Stromal cell of bone marrow (primary cell): ENCODE measurements at regions not wholly inside any gene's neighbourhood (a gene's known extent, or its start where the extent isn't known, plus 50 kb on each side); places are given as distances from the start of the nearest gene placed in this dataset.
"Not testable (repeated sequence)": the region's sequence is repeated elsewhere in the genome, so short reads cannot be mapped to it uniquely, and the experiment has no call there.

Experiments used
- DNase-seq: peaks from one replicate; pipeline ENCODE4 v3.0.0-alpha.2; 2012; ENCODE audit warnings: low read depth

- DNase-seq, result no peak
These were observed 365.5 kb downstream of the CXXC4 start for GRCh38 chr4:104129243-104129642.

GRCh38 chr4:104128850-104129213, 365.9 kb downstream of the CXXC4 start:
- no peak for DNase-seq

GRCh38 chr4:104128031-104128849, 366.5 kb downstream of the CXXC4 start:
- DNase-seq, result no peak

GRCh38 chr4:104123021-104123420, 371.7 kb downstream of the CXXC4 start:
- DNase-seq, result no peak

GRCh38 chr4:104117776-104118175, 376.9 kb downstream of the CXXC4 start:
- no peak for DNase-seq

GRCh38 chr4:104113850-104114249, 380.8 kb downstream of the CXXC4 start:
- no peak for DNase-seq

GRCh38 chr4:104099141-104099540, 379.4 kb upstream of the TACR3 start:
- no peak for DNase-seq

- DNase-seq, result no peak
These were observed 373.5 kb upstream of the TACR3 start for GRCh38 chr4:104093247-104093646.

- no peak for DNase-seq
These were observed 353.4 kb upstream of the TACR3 start for GRCh38 chr4:104073229-104073628.

GRCh38 chr4:104066533-104066932, 346.7 kb upstream of the TACR3 start:
- DNase-seq, result no peak

- no peak for DNase-seq
These were observed 345.1 kb upstream of the TACR3 start for GRCh38 chr4:104064646-104065577.

GRCh38 chr4:104063341-104063740, 343.6 kb upstream of the TACR3 start:
- no peak for DNase-seq

GRCh38 chr4:104044369-104044768, 324.6 kb upstream of the TACR3 start:
- DNase-seq, result no peak

GRCh38 chr4:104032896-104033295, 313.1 kb upstream of the TACR3 start:
- DNase-seq, result no peak

GRCh38 chr4:104025251-104025650, 305.5 kb upstream of the TACR3 start:
- no peak for DNase-seq

- DNase-seq, result no peak
These were observed 303.0 kb upstream of the TACR3 start for GRCh38 chr4:104022831-104023230.

GRCh38 chr4:104022226-104022625, 302.4 kb upstream of the TACR3 start:
- DNase-seq, result no peak

- no peak for DNase-seq
These were observed 300.9 kb upstream of the TACR3 start for GRCh38 chr4:104020641-104021040.

GRCh38 chr4:104017213-104017612, 297.4 kb upstream of the TACR3 start:
- no peak for DNase-seq

GRCh38 chr4:104015680-104016079, 295.9 kb upstream of the TACR3 start:
- no peak for DNase-seq

- DNase-seq, result no peak
These were observed 290.9 kb upstream of the TACR3 start for GRCh38 chr4:104010722-104011121.

- DNase-seq, result not testable (repeated sequence)
These were observed 282.5 kb upstream of the TACR3 start for GRCh38 chr4:104002318-104002717.

- DNase-seq, result no peak
These were observed 279.0 kb upstream of the TACR3 start for GRCh38 chr4:103998756-103999155.
